HCT116 (cell line): ENCODE measurements at regions not wholly inside any gene's neighbourhood (a gene's known extent, or its start where the extent isn't known, plus 50 kb on each side); places are given as distances from the start of the nearest gene placed in this dataset.

Experiments used
- ATAC-seq: fragments of 200-7000 bp; cut with Tn5 transposase; 2 replicates; pipeline ENCODE4 v1.9.1; 2020; ENCODE audit warnings: mild to moderate bottlenecking, moderate library complexity
- BruUV-seq: library from RNA; stranded (reverse); fragments of 400-500 nt; replicated peaks from 2 replicates; lab custom pipeline; 2021; lab: Mats Ljungman, UMichigan
- CTCF ChIA-PET: fragments of 300-600 bp; sonication (Branson Sonifier 250); formaldehyde crosslinking; loops from one replicate; lab custom pipeline; 2021; ENCODE audit warnings: antibody characterized with exemption; lab: Charles Lee
- POLR2A ChIA-PET: fragments of 300-600, 350-600 bp; sonication (Branson Sonifier 250); formaldehyde crosslinking; loops from one replicate; lab custom pipeline; 2021; ENCODE audit warnings: antibody characterized with exemption; lab: Charles Lee
- RAD21 ChIA-PET, 2 experiments: fragments of 300-600 bp; sonication (Branson Sonifier 250); formaldehyde crosslinking; loops; one replicate each; lab custom pipeline; 2023; ENCODE audit warnings: low total read pairs in 2 of 2; ENCODE audit not compliant: uncharacterized antibody in 2 of 2, unreplicated experiment in 2 of 2, low non-redundant PET in 1 of 2; lab: Charles Lee
- DNase-seq: peaks from one replicate; pipeline ENCODE4 v3.0.0-alpha.2; 2010; ENCODE audit warnings: low read depth, low spot score
- H2AFZ ChIP-seq: fragments of 200-600 bp; shearing (Covaris generic), sonication (generic); 2 replicates; pipeline ENCODE4 v1.6.1; 2017; ENCODE audit warnings: low read depth, mixed run types, mixed read lengths, antibody characterized with exemption, low read length; ENCODE audit not compliant: poor library complexity, severe bottlenecking
- H3K27ac ChIP-seq: 2 replicates; pipeline ENCODE4 v1.5.1; 2012; ENCODE audit warnings: low read depth, low read length
- H3K27me3 ChIP-seq: fragments of 200-600 bp; sonication (generic); 2 replicates; pipeline ENCODE4 v1.6.1; 2016; ENCODE audit warnings: mixed run types, low read length, mixed read lengths; ENCODE audit not compliant: insufficient read depth
- H3K36me3 ChIP-seq, 2 experiments: fragments of 200-500 bp in 1 of 2; fragments of 200-600 bp in 1 of 2; sonication (Bioruptor generic) in 1 of 2; sonication (generic) in 1 of 2; 2 replicates each; pipeline versions ENCODE4 v1.5.1 to v1.6.1; 2014 to 2016; ENCODE audit warnings: low read length in 2 of 2, inconsistent platforms in 1 of 2, mixed read lengths in 1 of 2, mixed run types in 1 of 2; ENCODE audit not compliant: insufficient read depth in 2 of 2, control insufficient read depth in 1 of 2
- H3K4me1 ChIP-seq, 2 experiments: fragments of 200-600 bp in 1 of 2; sonication (generic) in 1 of 2; 2 replicates each; pipeline versions ENCODE4 v1.5.1 to v1.6.1; 2012 to 2017; ENCODE audit warnings: low read length in 2 of 2, inconsistent platforms in 1 of 2, mild to moderate bottlenecking in 1 of 2, mixed read lengths in 1 of 2, mixed run types in 1 of 2, moderate library complexity in 1 of 2; ENCODE audit not compliant: insufficient read depth in 2 of 2, control insufficient read depth in 1 of 2
- H3K4me2 ChIP-seq: fragments of 200-600 bp; sonication (generic); 2 replicates; pipeline ENCODE4 v1.6.1; 2017; ENCODE audit warnings: mixed run types, low read length, mixed read lengths
- H3K4me3 ChIP-seq, 2 experiments: fragments of 200-600 bp in 1 of 2; sonication (generic) in 1 of 2; replicated peaks in 1 of 2; 2 replicates each; pipeline ENCODE4 v1.5.1; 2011 to 2016; ENCODE audit warnings: low read length in 2 of 2, control low read depth in 1 of 2, low read depth in 1 of 2, mild to moderate bottlenecking in 1 of 2, mixed read lengths in 1 of 2, mixed run types in 1 of 2
- H3K79me2 ChIP-seq: fragments of 200-600 bp; sonication (generic); 2 replicates; pipeline ENCODE4 v1.6.1; 2017; ENCODE audit warnings: mild to moderate bottlenecking, mixed run types, low read length, moderate library complexity, mixed read lengths; ENCODE audit not compliant: insufficient read depth
- H3K9ac ChIP-seq: fragments of 200-600 bp; sonication (generic); 2 replicates; pipeline ENCODE4 v1.6.1; 2016; ENCODE audit warnings: low read length, mixed read lengths
- H3K9me2 ChIP-seq: fragments of 200-600 bp; sonication (generic), shearing (Covaris generic); 2 replicates; pipeline ENCODE4 v1.6.1; 2017; ENCODE audit warnings: mixed run types, mild to moderate bottlenecking, moderate library complexity; ENCODE audit not compliant: insufficient read depth
- H3K9me3 ChIP-seq, 2 experiments: fragments of 200-500 bp in 1 of 2; fragments of 200-600 bp in 1 of 2; sonication (Bioruptor generic) in 1 of 2; sonication (generic) in 1 of 2; 2 replicates each; pipeline ENCODE4 v1.6.1; 2014 to 2017; ENCODE audit warnings: low read length in 2 of 2, mixed read lengths in 2 of 2, inconsistent platforms in 1 of 2, low read depth in 1 of 2, mild to moderate bottlenecking in 1 of 2, mixed run types in 1 of 2, moderate library complexity in 1 of 2; ENCODE audit not compliant: control insufficient read depth in 1 of 2, insufficient read depth in 1 of 2
- H4K20me1 ChIP-seq: fragments of 200-600 bp; sonication (generic), shearing (Covaris generic); 2 replicates; pipeline ENCODE4 v1.6.1; 2017; ENCODE audit warnings: mixed run types, mild to moderate bottlenecking, moderate library complexity; ENCODE audit not compliant: insufficient read depth
- EGR1 ChIP-seq: IDR thresholded peaks from 2 replicates; pipeline ENCODE4 v1.6.1; 2012; ENCODE audit warnings: low read depth
- EZH2phosphoT487 ChIP-seq: fragments of 200-600 bp; IDR thresholded peaks from 2 replicates; pipeline ENCODE4 v1.6.1; 2018; ENCODE audit warnings: antibody characterized with exemption, borderline replicate concordance
- MAX ChIP-seq: IDR thresholded peaks from 2 replicates; pipeline ENCODE4 v1.6.1; 2012
- RAD21 ChIP-seq: IDR thresholded peaks from 2 replicates; pipeline ENCODE4 v1.6.1; 2012; ENCODE audit warnings: low read depth, mild to moderate bottlenecking
- REST ChIP-seq: IDR thresholded peaks from 2 replicates; pipeline ENCODE4 v1.6.1; 2012; ENCODE audit warnings: low read depth
- ZNF274 ChIP-seq: fragments of 200-500 bp; sonication (Bioruptor generic); IDR thresholded peaks from 2 replicates; pipeline ENCODE4 v1.6.1; 2014; ENCODE audit warnings: mild to moderate bottlenecking, low read depth, low read length, inconsistent platforms
- intact Hi-C: fragments of 100-400 bp; cut with micrococcal nuclease; formaldehyde crosslinking; loops from 2 replicates; pipeline ENCODE4 v1.10.0; 2022

- no peaks in the 10 kb centered on the region for H3K4me1 ChIP-seq
- no peak for ATAC-seq
- TF ChIP-seq MAX (no peak), RAD21 (no peak)
- TF ChIP-seq, all 23 proteins: peak for 0
- DNase-seq, result no peak
- ChIA-PET RAD21 (no interaction called here), CTCF (no interaction called here), POLR2A (no interaction called here)
- Histone ChIP-seq H3K27ac (no peak overlapping the region), H4K20me1 (no peaks in the 10 kb centered on the region), H3K79me2 (no peaks in the 10 kb centered on the region), H3K4me3 (no peak overlapping the region), H3K9me3 (no peaks in the 10 kb centered on the region), H3K9me2 (no peaks in the 10 kb centered on the region), H3K27me3 (no peaks in the 10 kb centered on the region), H3K9ac (no peak overlapping the region), H2AFZ (no peak overlapping the region), H3K36me3 (no peaks in the 10 kb centered on the region), H3K4me2 (no peak overlapping the region)
- intact Hi-C loops, result no loop called here
- no TSS peak for BruUV-seq
These were observed 491.3 kb upstream of the AGTR1 start for GRCh38 chr3:148206446-148206845.

GRCh38 chr3:148208975-148209374 is 488.7 kb upstream of the AGTR1 start:
- no peaks in the 10 kb centered on the region for H3K36me3 ChIP-seq
- H3K9me3 ChIP-seq, result no peaks in the 10 kb centered on the region
- ChIA-PET CTCF (no interaction called here), RAD21 (no interaction called here), POLR2A (no interaction called here)
- no peaks in the 10 kb centered on the region for H3K27me3 ChIP-seq
- no peaks in the 10 kb centered on the region for H3K79me2 ChIP-seq
- no peak overlapping the region for H3K27ac ChIP-seq
- no peaks in the 10 kb centered on the region for H4K20me1 ChIP-seq
- no peak overlapping the region for H3K9ac ChIP-seq
- no peak for DNase-seq
- ATAC-seq, result no peak
- H3K4me3 ChIP-seq, result no peak overlapping the region
- intact Hi-C loops, result no loop called here
- H3K4me2 ChIP-seq, result no peak overlapping the region
- peaks cover 0 to 7% of the 10 kb centered on the region in 2 experiments; a peak in 2 of 4 replicates for H3K4me1 ChIP-seq
- no TSS peak for BruUV-seq
- no peak for TF ChIP-seq REST
- no peak for TF ChIP-seq EZH2phosphoT487
- TF ChIP-seq ZNF274, result no peak
- TF ChIP-seq EGR1, result no peak
- no peak for TF ChIP-seq MAX
- H3K9me2 ChIP-seq, result no peaks in the 10 kb centered on the region
- no peak overlapping the region for H2AFZ ChIP-seq
